IMR-90 (cell line): ENCODE measurements at regions not wholly inside any gene's neighbourhood (a gene's known extent, or its start where the extent isn't known, plus 50 kb on each side); places are given as distances from the start of the nearest gene placed in this dataset.
A peak's percentile ranks its signal among the peaks of the same experiment; 100 is the strongest.

Experiments used
- ATAC-seq: fragments of 200-7000 bp; cut with Tn5 transposase; 2 replicates; pipeline ENCODE4 v1.9.1; 2020; ENCODE audit warnings: low read depth, mild to moderate bottlenecking, moderate library complexity
- BruUV-seq: library from RNA; stranded (reverse); fragments of 400-500 nt; replicated peaks from 2 replicates; lab custom pipeline; 2021; lab: Mats Ljungman, UMichigan
- CTCF ChIA-PET: fragments of 300-600 bp; formaldehyde crosslinking; extraction: SDS; loops from one replicate; lab custom pipeline; 2021; ENCODE audit warnings: antibody characterized with exemption; lab: Yijun Ruan, JAX
- POLR2A ChIA-PET: fragments of 300-600 bp; sonication (Branson Sonifier 250); formaldehyde crosslinking; loops from one replicate; lab custom pipeline; 2022; ENCODE audit warnings: antibody characterized with exemption; ENCODE audit not compliant: unreplicated experiment; lab: Charles Lee
- DNase-seq: peaks from one replicate; pipeline ENCODE4 v3.0.0; 2013
- H2AFZ ChIP-seq: replicated peaks from 2 replicates; pipeline ENCODE3; 2013; ENCODE audit warnings: low read length, mild to moderate bottlenecking; ENCODE audit not compliant: poor library complexity
- H2AK5ac ChIP-seq: 2 replicates; pipeline ENCODE4 v1.6.1; 2013; ENCODE audit warnings: low read depth, low read length, inconsistent platforms
- H2AK9ac ChIP-seq: replicated peaks from 2 replicates; pipeline ENCODE3; 2013; ENCODE audit warnings: mild to moderate bottlenecking, low read depth, low read length, moderate library complexity; ENCODE audit not compliant: poor library complexity
- H2BK120ac ChIP-seq: 2 replicates; pipeline ENCODE4 v1.6.1; 2013; ENCODE audit warnings: low read depth, low read length, inconsistent platforms
- H2BK15ac ChIP-seq: 3 replicates; pipeline ENCODE4 v1.6.1; 2013; ENCODE audit warnings: low read depth, low read length, inconsistent platforms
- H2BK20ac ChIP-seq: 2 replicates; pipeline ENCODE4 v1.6.1; 2013; ENCODE audit warnings: low read depth, mild to moderate bottlenecking, inconsistent platforms, low read length, moderate library complexity
- H2BK5ac ChIP-seq: 2 replicates; pipeline ENCODE4 v1.6.1; 2013; ENCODE audit warnings: mild to moderate bottlenecking, low read depth, low read length, inconsistent platforms; ENCODE audit not compliant: poor library complexity, severe bottlenecking
- H3K14ac ChIP-seq: replicated peaks from 2 replicates; pipeline ENCODE4 v1.6.1; 2013; ENCODE audit warnings: low read depth, low read length, inconsistent platforms
- H3K18ac ChIP-seq: 2 replicates; pipeline ENCODE4 v1.6.1; 2013; ENCODE audit warnings: low read depth, low read length, control low read depth
- H3K23ac ChIP-seq: 2 replicates; pipeline ENCODE4 v1.6.1; 2013; ENCODE audit warnings: low read depth, low read length, inconsistent platforms
- H3K27ac ChIP-seq: 2 replicates; pipeline ENCODE4 v1.5.1; 2013; ENCODE audit warnings: mild to moderate bottlenecking, control low read depth, low read length; ENCODE audit not compliant: insufficient read depth
- H3K27me3 ChIP-seq: 2 replicates; pipeline ENCODE4 v1.6.1; 2013; ENCODE audit warnings: low read length; ENCODE audit not compliant: control insufficient read depth, insufficient read depth
- H3K36me3 ChIP-seq: 2 replicates; pipeline ENCODE4 v1.6.1; 2013; ENCODE audit warnings: low read length, mixed read lengths; ENCODE audit not compliant: control insufficient read depth, insufficient read depth
- H3K4ac ChIP-seq: 2 replicates; pipeline ENCODE4 v1.6.1; 2013; ENCODE audit warnings: low read depth, low read length, inconsistent platforms
- H3K4me1 ChIP-seq: 2 replicates; pipeline ENCODE4 v1.6.1; 2013; ENCODE audit warnings: low read length, mixed read lengths; ENCODE audit not compliant: control insufficient read depth, insufficient read depth
- H3K4me2 ChIP-seq: 2 replicates; pipeline ENCODE4 v1.6.1; 2013; ENCODE audit warnings: low read depth, mild to moderate bottlenecking, control low read depth, low read length, moderate library complexity
- H3K4me3 ChIP-seq: 2 replicates; pipeline ENCODE4 v1.5.1; 2013; ENCODE audit warnings: low read depth, mild to moderate bottlenecking, control low read depth, low read length, moderate library complexity; ENCODE audit not compliant: insufficient read depth
- H3K56ac ChIP-seq: 2 replicates; pipeline ENCODE4 v1.6.1; 2013; ENCODE audit warnings: low read length, inconsistent platforms; ENCODE audit not compliant: insufficient read depth; ENCODE audit errors: extremely low read depth
- H3K79me1 ChIP-seq, 2 experiments: 2 replicates each; pipeline ENCODE4 v1.6.1; 2013; ENCODE audit warnings: low read length in 2 of 2, inconsistent platforms in 1 of 2, low read depth in 1 of 2
- H3K9ac ChIP-seq: 2 replicates; pipeline ENCODE4 v1.6.1; 2013; ENCODE audit warnings: low read depth, low read length, control low read depth
- H3K9me1 ChIP-seq: 2 replicates; pipeline ENCODE4 v1.6.1; 2013; ENCODE audit warnings: low read length, inconsistent platforms; ENCODE audit not compliant: insufficient read depth
- H3K9me3 ChIP-seq: 2 replicates; pipeline ENCODE4 v1.6.1; 2013; ENCODE audit warnings: low read length; ENCODE audit not compliant: control insufficient read depth, insufficient read depth
- H4K20me1 ChIP-seq: 2 replicates; pipeline ENCODE4 v1.6.1; 2013; ENCODE audit warnings: low read length, inconsistent platforms; ENCODE audit not compliant: insufficient read depth
- H4K5ac ChIP-seq: 2 replicates; pipeline ENCODE4 v1.6.1; 2013; ENCODE audit warnings: mild to moderate bottlenecking, low read depth, low read length, control low read depth
- H4K8ac ChIP-seq, 2 experiments: 2 replicates each; pipeline ENCODE4 v1.6.1; 2013; ENCODE audit warnings: low read depth in 2 of 2, low read length in 2 of 2, control low read depth in 1 of 2, inconsistent platforms in 1 of 2
- H4K91ac ChIP-seq: 2 replicates; pipeline ENCODE4 v1.6.1; 2013; ENCODE audit warnings: low read depth, low read length, inconsistent platforms; ENCODE audit not compliant: insufficient read depth
- BHLHE40 ChIP-seq: fragments of 150-350 bp; IDR thresholded peaks from 2 replicates; pipeline ENCODE4 v1.6.1; 2016; ENCODE audit warnings: mild to moderate bottlenecking, low read depth, low read length
- CEBPB ChIP-seq: IDR thresholded peaks from 2 replicates; pipeline ENCODE4 v1.6.1; 2012; ENCODE audit warnings: low read depth, low read length, improper control_type of control experiment
- CHD1 ChIP-seq: IDR thresholded peaks from 2 replicates; pipeline ENCODE4 v1.6.1; 2012; ENCODE audit warnings: low read depth, low read length, improper control_type of control experiment
- ELK1 ChIP-seq: fragments of 150-350 bp; IDR thresholded peaks from 2 replicates; pipeline ENCODE4 v1.6.1; 2016; ENCODE audit warnings: low read depth, mild to moderate bottlenecking, low read length, moderate library complexity, borderline replicate concordance
- FOS ChIP-seq: fragments of 150-350 bp; IDR thresholded peaks from 2 replicates; pipeline ENCODE4 v1.6.1; 2016; ENCODE audit warnings: low read depth, low read length
- MAFK ChIP-seq: IDR thresholded peaks from 2 replicates; pipeline ENCODE4 v1.6.1; 2012; ENCODE audit warnings: low read depth, low read length, improper control_type of control experiment
- MAZ ChIP-seq: IDR thresholded peaks from 2 replicates; pipeline ENCODE4 v1.6.1; 2012; ENCODE audit warnings: low read depth, mild to moderate bottlenecking, low read length, improper control_type of control experiment, moderate library complexity, borderline replicate concordance
- MXI1 ChIP-seq: IDR thresholded peaks from 2 replicates; pipeline ENCODE4 v1.6.1; 2012; ENCODE audit warnings: low read depth, mild to moderate bottlenecking, low read length, moderate library complexity, borderline replicate concordance
- NFE2L2 ChIP-seq: fragments of 150-350 bp; IDR thresholded peaks from 2 replicates; pipeline ENCODE4 v1.6.1; 2016; ENCODE audit warnings: low read depth, mild to moderate bottlenecking, low read length
- POLR2A ChIP-seq: IDR thresholded peaks from 2 replicates; pipeline ENCODE4 v1.6.1; 2012; ENCODE audit warnings: mild to moderate bottlenecking, low read depth, low read length
- RAD21 ChIP-seq: IDR thresholded peaks from 2 replicates; pipeline ENCODE4 v1.6.1; 2012; ENCODE audit warnings: low read length, improper control_type of control experiment
- RCOR1 ChIP-seq: IDR thresholded peaks from 2 replicates; pipeline ENCODE4 v1.6.1; 2012; ENCODE audit warnings: mild to moderate bottlenecking, low read length, improper control_type of control experiment; ENCODE audit not compliant: insufficient replicate concordance
- SMC3 ChIP-seq: fragments of 150-350 bp; IDR thresholded peaks from 2 replicates; pipeline ENCODE4 v1.6.1; 2016; ENCODE audit warnings: low read depth, mild to moderate bottlenecking, antibody characterized with exemption, low read length, moderate library complexity
- WGBS, 2 experiments: methylation state at CpG; one replicate each; pipeline versions ENCODE4 v1.1.5 to v1.1.7; 2013; ENCODE audit warnings: missing lambda C conversion rate in 2 of 2; ENCODE audit not compliant: insufficient read length in 1 of 2; ENCODE audit errors: extremely low coverage in 2 of 2; 5-methylcytosine and 5-hydroxymethylcytosine counted together
- dilution Hi-C: fragments of 300-500 bp; cut with HindIII; formaldehyde crosslinking; loops from one replicate; pipeline ENCODE4 v1.14.3; 2018; ENCODE audit warnings: low sequenced_read_pairs; ENCODE audit not compliant: unreplicated experiment
- in situ Hi-C: fragments of 300-500 bp; cut with MboI; formaldehyde crosslinking; loops from 3 replicates; pipeline ENCODE4 v1.14.3; 2019; ENCODE audit warnings: low sequenced_read_pairs, inconsistent platforms, mixed read lengths
- intact Hi-C: fragments of 100-400 bp; cut with micrococcal nuclease; formaldehyde crosslinking; loops from 2 replicates; pipeline ENCODE4 v1.10.0; 2022
- TF ChIP-seq, protein P1 (sequence below): fragments of 150-350 bp; IDR thresholded peaks from 2 replicates; pipeline ENCODE4 v1.6.1; 2017; ENCODE audit warnings: mild to moderate bottlenecking, antibody characterized with exemption, low read length, low read depth
- TF ChIP-seq, protein P2 (sequence below): conservative IDR thresholded peaks from 2 replicates; pipeline ENCODE4 v1.5.1; 2012; ENCODE audit warnings: mild to moderate bottlenecking, low read depth, low read length, improper control_type of control experiment

GRCh38 chr14:58749066-58749669, 111.4 kb downstream of the DACT1 start:
- in situ Hi-C loops: no loop called here
- peaks cover 13% of the 10 kb centered on the region for H3K4me1 ChIP-seq

More at GRCh38 chr14:58749066-58749669, 111.4 kb downstream of the DACT1 start:
- Histone ChIP-seq H3K4ac (no peak overlapping the region; the same call in 1 of the 2 replicates), H3K4me2 (peak overlapping the region; percentile 54), H2AK5ac (no peak overlapping the region), H4K91ac (no peak overlapping the region), H2BK15ac (no peak overlapping the region), H2BK20ac (no peak overlapping the region), H4K5ac (no peak overlapping the region), H3K36me3 (no peaks in the 10 kb centered on the region), H3K9me1 (peaks cover 5% of the 10 kb centered on the region; the same call in 1 of the 2 replicates), H3K27me3 (peaks cover 8% of the 10 kb centered on the region; the same call in 1 of the 2 replicates), H3K79me1 (no peaks in the 10 kb centered on the region), H3K23ac (no peak overlapping the region), H2AK9ac (no peak overlapping the region), H3K56ac (no peak overlapping the region), H3K14ac (no peak overlapping the region), H2BK5ac (no peak overlapping the region), H3K27ac (no peak overlapping the region), H3K9me3 (no peaks in the 10 kb centered on the region), H4K20me1 (peaks cover 4% of the 10 kb centered on the region; the same call in 1 of the 2 replicates), H4K8ac (no peak overlapping the region), H3K18ac (0 out of 2 replicates have a peak overlapping the region, but pooled peaks have one; percentile 0), H3K4me3 (no peak overlapping the region), H2BK120ac (peak overlapping the region; percentile 23; the same call in 1 of the 2 replicates), H3K9ac (no peak overlapping the region), H2AFZ (no peak overlapping the region)
- no TSS peak for BruUV-seq
- no peak for TF ChIP-seq NFE2L2
- peak; percentile 55 for TF ChIP-seq BHLHE40
- 0 out of 2 replicates have a peak, but pooled peaks have one; percentile 8 for TF ChIP-seq MAZ
- TF ChIP-seq, protein P1, sequence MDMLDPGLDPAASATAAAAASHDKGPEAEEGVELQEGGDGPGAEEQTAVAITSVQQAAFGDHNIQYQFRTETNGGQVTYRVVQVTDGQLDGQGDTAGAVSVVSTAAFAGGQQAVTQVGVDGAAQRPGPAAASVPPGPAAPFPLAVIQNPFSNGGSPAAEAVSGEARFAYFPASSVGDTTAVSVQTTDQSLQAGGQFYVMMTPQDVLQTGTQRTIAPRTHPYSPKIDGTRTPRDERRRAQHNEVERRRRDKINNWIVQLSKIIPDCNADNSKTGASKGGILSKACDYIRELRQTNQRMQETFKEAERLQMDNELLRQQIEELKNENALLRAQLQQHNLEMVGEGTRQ: no peak
- no peak for TF ChIP-seq POLR2A
- no peak for TF ChIP-seq ELK1
- TF ChIP-seq CEBPB: peak; percentile 75
- no peak for TF ChIP-seq MXI1
- TF ChIP-seq RCOR1: peak; percentile 75
- TF ChIP-seq RAD21: 0 out of 2 replicates have a peak, but pooled peaks have one; percentile 13
- TF ChIP-seq MAFK: peak; percentile 43; the same call in 1 of the 2 replicates
- 0 out of 2 replicates have a peak, but pooled peaks have one; percentile 1 for TF ChIP-seq SMC3
- TF ChIP-seq, protein P2, sequence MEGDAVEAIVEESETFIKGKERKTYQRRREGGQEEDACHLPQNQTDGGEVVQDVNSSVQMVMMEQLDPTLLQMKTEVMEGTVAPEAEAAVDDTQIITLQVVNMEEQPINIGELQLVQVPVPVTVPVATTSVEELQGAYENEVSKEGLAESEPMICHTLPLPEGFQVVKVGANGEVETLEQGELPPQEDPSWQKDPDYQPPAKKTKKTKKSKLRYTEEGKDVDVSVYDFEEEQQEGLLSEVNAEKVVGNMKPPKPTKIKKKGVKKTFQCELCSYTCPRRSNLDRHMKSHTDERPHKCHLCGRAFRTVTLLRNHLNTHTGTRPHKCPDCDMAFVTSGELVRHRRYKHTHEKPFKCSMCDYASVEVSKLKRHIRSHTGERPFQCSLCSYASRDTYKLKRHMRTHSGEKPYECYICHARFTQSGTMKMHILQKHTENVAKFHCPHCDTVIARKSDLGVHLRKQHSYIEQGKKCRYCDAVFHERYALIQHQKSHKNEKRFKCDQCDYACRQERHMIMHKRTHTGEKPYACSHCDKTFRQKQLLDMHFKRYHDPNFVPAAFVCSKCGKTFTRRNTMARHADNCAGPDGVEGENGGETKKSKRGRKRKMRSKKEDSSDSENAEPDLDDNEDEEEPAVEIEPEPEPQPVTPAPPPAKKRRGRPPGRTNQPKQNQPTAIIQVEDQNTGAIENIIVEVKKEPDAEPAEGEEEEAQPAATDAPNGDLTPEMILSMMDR: no peak
- TF ChIP-seq CHD1: no peak
- TF ChIP-seq FOS: peak; percentile 68
- POLR2A ChIA-PET: no interaction called here
- ATAC-seq: peak; percentile 94
- peak; percentile 98 for DNase-seq
- 17% methylated on average over 1 of the region's 5 CpGs; no CpG with 5 or more reads in 1 of the 2 experiments for WGBS, 2 experiments
- intact Hi-C loops (loop anchor here (5.0 kb wide), 1 partner anchor 112 kb away; the partner anchor contains the start of gene DACT1), dilution Hi-C loops (no loop called here)
- CTCF ChIA-PET: interaction anchor here (1.3 kb wide), 1 partner anchor 110 kb away, joined by 3 read pairs; no protein-coding TSS in a partner anchor
